PC-3 (cell line): ENCODE measurements at regions not wholly inside any gene's neighbourhood (a gene's known extent, or its start where the extent isn't known, plus 50 kb on each side); places are given as distances from the start of the nearest gene placed in this dataset.

Experiments
- ATAC-seq: fragments of 200-7000 bp; cut with Tn5 transposase; 2 replicates; pipeline ENCODE4 v1.9.1; 2020; ENCODE audit warnings: mild to moderate bottlenecking, moderate library complexity
- BruUV-seq: library from RNA; stranded (reverse); fragments of 400-500 nt; replicated peaks from 2 replicates; lab custom pipeline; 2021; lab: Mats Ljungman, UMichigan
- CTCF ChIA-PET: fragments of 300-600 bp; sonication (Branson Sonifier 250); formaldehyde crosslinking; loops from one replicate; lab custom pipeline; 2022; ENCODE audit warnings: antibody characterized with exemption; lab: Charles Lee
- POLR2A ChIA-PET: fragments of 300-600 bp; sonication (Branson Sonifier 250); formaldehyde crosslinking; loops from one replicate; lab custom pipeline; 2022; ENCODE audit warnings: antibody characterized with exemption; ENCODE audit not compliant: unreplicated experiment; lab: Charles Lee
- DNase-seq: peaks from one replicate; pipeline ENCODE4 v3.0.0-alpha.2; 2015
- H2AFZ ChIP-seq: fragments of 300-600 bp; sonication (generic); 2 replicates; pipeline ENCODE4 v1.6.0; 2016; ENCODE audit warnings: antibody characterized with exemption, low read length
- H3F3A ChIP-seq: fragments of 300-600 bp; sonication (generic); one replicate; pipeline ENCODE4 v1.6.0; 2017; ENCODE audit warnings: antibody characterized with exemption, low read length, control low read depth, mild to moderate bottlenecking; ENCODE audit not compliant: unreplicated experiment
- H3K27ac ChIP-seq: fragments of 300-600 bp; sonication (generic); 2 replicates; pipeline ENCODE4 v1.5.1; 2016; ENCODE audit warnings: mild to moderate bottlenecking, low read length
- H3K27me3 ChIP-seq: fragments of 300-600 bp; sonication (generic); 2 replicates; pipeline ENCODE4 v1.6.1; 2016; ENCODE audit warnings: low read length, mixed read lengths
- H3K36me3 ChIP-seq: fragments of 300-600 bp; sonication (generic); 2 replicates; pipeline ENCODE4 v1.6.1; 2016; ENCODE audit warnings: low read depth, mixed run types, low read length, mixed read lengths
- H3K4me1 ChIP-seq: fragments of 300-600 bp; sonication (generic); 2 replicates; pipeline ENCODE4 v1.5.1; 2016; ENCODE audit warnings: low read length; ENCODE audit not compliant: insufficient read depth
- H3K4me2 ChIP-seq: fragments of 300-600 bp; sonication (generic); 2 replicates; pipeline ENCODE4 v1.6.0; 2016; ENCODE audit warnings: low read length
- H3K4me3 ChIP-seq: fragments of 300-600 bp; sonication (generic); 2 replicates; pipeline ENCODE4 v1.5.1; 2016; ENCODE audit warnings: mild to moderate bottlenecking, low read length, mixed read lengths
- H3K79me2 ChIP-seq: fragments of 300-600 bp; sonication (generic); 2 replicates; pipeline ENCODE4 v1.6.1; 2017; ENCODE audit warnings: low read length, mixed read lengths
- H3K9ac ChIP-seq: fragments of 300-600 bp; sonication (generic); 2 replicates; pipeline ENCODE4 v1.6.0; 2016; ENCODE audit warnings: mild to moderate bottlenecking, low read length
- H3K9me2 ChIP-seq: fragments of 300-600 bp; sonication (generic); replicated peaks from 2 replicates; pipeline ENCODE4 v1.6.1; 2016; ENCODE audit warnings: mixed run types, low read length, mixed read lengths
- H3K9me3 ChIP-seq: fragments of 300-600 bp; sonication (generic); 2 replicates; pipeline ENCODE4 v1.6.1; 2016; ENCODE audit warnings: low read length, mixed read lengths
- H4K20me1 ChIP-seq: fragments of 300-600 bp; sonication (generic); 2 replicates; pipeline ENCODE4 v1.6.1; 2016; ENCODE audit warnings: low read length, mixed read lengths
- EZH2 ChIP-seq: fragments of 300-600 bp; sonication (generic); IDR thresholded peaks from one replicate; pipeline ENCODE4 v1.6.1; 2017; ENCODE audit warnings: antibody characterized with exemption, mild to moderate bottlenecking, low read length; ENCODE audit not compliant: unreplicated experiment
- EZH2phosphoT487 ChIP-seq: fragments of 300-600 bp; sonication (generic); IDR thresholded peaks from 2 replicates; pipeline ENCODE4 v1.6.1; 2018; ENCODE audit warnings: mild to moderate bottlenecking, antibody characterized with exemption, low read length, borderline replicate concordance
- intact Hi-C: fragments of 100-400 bp; cut with micrococcal nuclease; formaldehyde crosslinking; loops from 2 replicates; pipeline ENCODE4 v1.9.0; 2023
- TF ChIP-seq, protein P1 (sequence below): fragments of 300-600 bp; sonication (generic); conservative IDR thresholded peaks from 2 replicates; pipeline ENCODE4 v1.5.1; 2017; ENCODE audit warnings: antibody characterized with exemption, low read depth, mild to moderate bottlenecking, low read length

DNA sequence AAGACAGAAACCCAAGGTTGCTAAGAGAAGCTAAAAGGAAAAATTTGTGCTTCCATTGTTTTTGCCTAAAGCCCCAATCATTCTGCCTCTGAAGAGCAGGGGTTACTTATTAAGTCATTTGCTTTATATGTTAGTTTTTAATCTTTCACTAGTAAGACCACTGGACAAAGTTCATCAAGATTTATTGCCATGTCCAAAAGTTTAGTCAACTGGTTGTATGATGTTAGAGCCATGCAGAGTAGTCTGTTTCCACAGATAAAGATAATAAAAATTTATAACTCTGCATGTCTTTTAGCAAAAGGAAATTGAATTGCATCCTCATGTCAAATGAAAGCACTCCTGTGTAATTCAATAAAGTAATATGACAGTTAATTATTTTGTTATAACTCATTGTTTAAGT lies 75.8 kb upstream of the PRKG2 start:
- BruUV-seq, result no TSS peak
- ATAC-seq (no peak), DNase-seq (no peak)
- ChIA-PET CTCF (no interaction called here), POLR2A (no interaction called here)
- Histone ChIP-seq H3F3A (no peaks in the 10 kb centered on the region), H3K27me3 (no peaks in the 10 kb centered on the region), H3K36me3 (no peaks in the 10 kb centered on the region), H3K4me1 (no peaks in the 10 kb centered on the region), H3K9me2 (no peaks in the 10 kb centered on the region), H4K20me1 (no peaks in the 10 kb centered on the region), H3K4me2 (no peak overlapping the region), H3K27ac (no peak overlapping the region), H3K9ac (no peak overlapping the region), H3K9me3 (no peaks in the 10 kb centered on the region), H3K4me3 (no peak overlapping the region), H3K79me2 (no peaks in the 10 kb centered on the region), H2AFZ (no peak overlapping the region)
- intact Hi-C loops, result no loop called here
- no peak for TF ChIP-seq EZH2
- TF ChIP-seq, protein P1, sequence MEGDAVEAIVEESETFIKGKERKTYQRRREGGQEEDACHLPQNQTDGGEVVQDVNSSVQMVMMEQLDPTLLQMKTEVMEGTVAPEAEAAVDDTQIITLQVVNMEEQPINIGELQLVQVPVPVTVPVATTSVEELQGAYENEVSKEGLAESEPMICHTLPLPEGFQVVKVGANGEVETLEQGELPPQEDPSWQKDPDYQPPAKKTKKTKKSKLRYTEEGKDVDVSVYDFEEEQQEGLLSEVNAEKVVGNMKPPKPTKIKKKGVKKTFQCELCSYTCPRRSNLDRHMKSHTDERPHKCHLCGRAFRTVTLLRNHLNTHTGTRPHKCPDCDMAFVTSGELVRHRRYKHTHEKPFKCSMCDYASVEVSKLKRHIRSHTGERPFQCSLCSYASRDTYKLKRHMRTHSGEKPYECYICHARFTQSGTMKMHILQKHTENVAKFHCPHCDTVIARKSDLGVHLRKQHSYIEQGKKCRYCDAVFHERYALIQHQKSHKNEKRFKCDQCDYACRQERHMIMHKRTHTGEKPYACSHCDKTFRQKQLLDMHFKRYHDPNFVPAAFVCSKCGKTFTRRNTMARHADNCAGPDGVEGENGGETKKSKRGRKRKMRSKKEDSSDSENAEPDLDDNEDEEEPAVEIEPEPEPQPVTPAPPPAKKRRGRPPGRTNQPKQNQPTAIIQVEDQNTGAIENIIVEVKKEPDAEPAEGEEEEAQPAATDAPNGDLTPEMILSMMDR, result no peak
- TF ChIP-seq EZH2phosphoT487, result no peak

DNA sequence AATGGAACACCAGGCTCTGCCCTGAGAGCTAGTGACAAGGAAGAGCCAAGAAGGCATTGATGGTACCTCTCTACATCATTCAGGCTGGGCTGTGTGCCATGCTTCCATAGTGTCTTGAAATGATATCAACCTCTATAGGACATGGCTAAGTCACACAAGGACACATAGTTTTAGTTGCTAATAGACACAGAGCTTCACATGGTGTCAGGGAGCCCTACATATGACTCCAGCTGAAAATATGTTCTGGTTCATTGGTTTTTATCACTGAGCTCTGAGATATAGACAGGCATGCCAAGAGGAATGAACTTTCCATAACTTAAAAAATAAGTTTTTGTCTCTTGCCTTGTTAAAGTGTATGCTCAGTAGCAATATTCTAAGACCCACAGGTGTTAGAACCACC lies 72.1 kb upstream of the PRKG2 start:
- ATAC-seq, result no peak
- Histone ChIP-seq H3K4me2 (no peak overlapping the region), H3K27me3 (peaks cover 9% of the 10 kb centered on the region; the same call in 1 of the 2 replicates), H2AFZ (no peak overlapping the region), H3K79me2 (no peaks in the 10 kb centered on the region), H3K9ac (no peak overlapping the region), H3F3A (no peaks in the 10 kb centered on the region), H3K27ac (no peak overlapping the region), H3K9me3 (no peaks in the 10 kb centered on the region), H3K4me1 (no peaks in the 10 kb centered on the region), H3K36me3 (no peaks in the 10 kb centered on the region), H3K4me3 (no peak overlapping the region), H4K20me1 (no peaks in the 10 kb centered on the region), H3K9me2 (no peaks in the 10 kb centered on the region)
- CTCF ChIA-PET, result no interaction called here
- POLR2A ChIA-PET, result no interaction called here
- no TSS peak for BruUV-seq
- no peak for DNase-seq
- TF ChIP-seq, protein P1, result no peak
- TF ChIP-seq EZH2 (no peak), EZH2phosphoT487 (no peak)
- intact Hi-C loops, result no loop called here

DNA sequence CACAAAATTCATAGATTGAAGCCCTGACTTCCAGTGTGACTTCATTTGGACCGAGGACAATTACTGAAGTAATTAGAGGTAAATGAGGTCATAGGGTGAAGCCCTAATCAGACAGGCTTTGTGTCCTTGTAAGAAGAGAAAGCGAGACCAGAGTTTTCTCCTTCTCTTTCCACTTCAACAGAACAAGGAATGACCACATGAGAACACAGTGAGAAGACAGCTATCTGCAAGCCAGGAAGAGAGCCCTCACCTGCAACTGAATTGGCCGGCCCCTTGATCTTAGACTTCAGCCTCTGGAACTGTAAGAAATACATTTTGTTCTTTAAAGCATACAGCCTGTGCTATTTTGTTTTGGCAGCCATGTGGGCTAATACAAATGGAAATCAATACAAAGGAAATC lies 67.1 kb upstream of the PRKG2 start:
- Histone ChIP-seq H3K9me3 (no peaks in the 10 kb centered on the region), H3K4me3 (no peak overlapping the region), H2AFZ (no peak overlapping the region), H3K79me2 (no peaks in the 10 kb centered on the region), H3K9me2 (no peaks in the 10 kb centered on the region), H3K27me3 (peaks cover 9% of the 10 kb centered on the region; the same call in 1 of the 2 replicates), H3K4me2 (no peak overlapping the region), H3K4me1 (no peaks in the 10 kb centered on the region), H3F3A (no peaks in the 10 kb centered on the region), H3K36me3 (no peaks in the 10 kb centered on the region), H3K27ac (no peak overlapping the region), H4K20me1 (no peaks in the 10 kb centered on the region), H3K9ac (no peak overlapping the region)
- no TSS peak for BruUV-seq
- ChIA-PET POLR2A (no interaction called here), CTCF (no interaction called here)
- ATAC-seq (no peak), DNase-seq (no peak)
- TF ChIP-seq EZH2phosphoT487, result no peak
- TF ChIP-seq EZH2, result no peak
- TF ChIP-seq, protein P1, result no peak
- intact Hi-C loops, result no loop called here
